Esophagus squamous epithelium (tissue), 4 donors: ENCODE measurements at regions not wholly inside any gene's neighbourhood (a gene's known extent, or its start where the extent isn't known, plus 50 kb on each side); places are given as distances from the start of the nearest gene placed in this dataset.

ENCODE experiments used
- CTCF ChIP-seq, 6 experiments: fragments of 450-650 bp in 4 of 6; fragments of 200-600 bp in 2 of 6; sonication (generic) in 2 of 6; IDR thresholded peaks; one replicate each; pipeline ENCODE4 v1.5.1; 2016 to 2019; ENCODE audit warnings: antibody characterized with exemption in 6 of 6, mild to moderate bottlenecking in 4 of 6, moderate library complexity in 4 of 6
- POLR2A ChIP-seq, 4 donors: fragments of 450-650 bp; IDR thresholded peaks; one replicate each; pipeline ENCODE4 v1.6.1; 2017; ENCODE audit warnings: antibody characterized with exemption in 4 of 4, mild to moderate bottlenecking in 4 of 4, moderate library complexity in 3 of 4

GRCh38 chr10:1847361-1847760 is 110.0 kb upstream of the ADARB2 start:
- TF ChIP-seq CTCF (IDR thresholded peaks at IDR 0.05) (no peak), POLR2A (IDR thresholded peaks at IDR 0.05) (no peak)
